Activated CD8-positive, alpha-beta T cell treated with anti-CD3 and anti-CD28 coated beads for 36 hours (primary cell): ENCODE measurements at regions not wholly inside any gene's neighbourhood (a gene's known extent, or its start where the extent isn't known, plus 50 kb on each side); places are given as distances from the start of the nearest gene placed in this dataset.
A peak's percentile ranks its signal among the peaks of the same experiment; 100 is the strongest.

Experiments
- ATAC-seq: fragments of 200-7000 bp; cut with Tn5 transposase; one replicate; pipeline ENCODE4 v1.10.0; 2021; ENCODE audit warnings: mild to moderate bottlenecking, moderate library complexity
- CTCF ChIA-PET: fragments of 350-600 bp; sonication (Branson Sonifier 250); formaldehyde crosslinking; loops from one replicate; lab custom pipeline; 2021; ENCODE audit warnings: antibody characterized with exemption; lab: Charles Lee
- POLR2A ChIA-PET: fragments of 350-600 bp; sonication (Branson Sonifier 250); formaldehyde crosslinking; loops from one replicate; lab custom pipeline; 2021; ENCODE audit warnings: antibody characterized with exemption; lab: Charles Lee
- DNase-seq: peaks from one replicate; pipeline ENCODE4 v3.0.0-alpha.2; 2020
- H3K27ac Mint-ChIP-seq: one replicate; pipeline ENCODE4 v1.8.0; 2021; ENCODE audit warnings: mild to moderate bottlenecking, mixed read lengths
- H3K27me3 Mint-ChIP-seq: one replicate; pipeline ENCODE4 v1.8.0; 2021; ENCODE audit warnings: mixed read lengths
- H3K36me3 Mint-ChIP-seq: one replicate; pipeline ENCODE4 v1.8.0; 2021; ENCODE audit warnings: low read depth, mixed read lengths
- H3K4me1 Mint-ChIP-seq: one replicate; pipeline ENCODE4 v1.8.0; 2021; ENCODE audit warnings: low read depth, mixed read lengths
- H3K4me3 Mint-ChIP-seq: one replicate; pipeline ENCODE4 v1.8.0; 2021; ENCODE audit warnings: mild to moderate bottlenecking, moderate library complexity, mixed read lengths
- H3K9me3 Mint-ChIP-seq: one replicate; pipeline ENCODE4 v1.8.0; 2021; ENCODE audit warnings: mixed read lengths
- intact Hi-C: fragments of 100-400 bp; cut with micrococcal nuclease; formaldehyde crosslinking; loops from one replicate; pipeline ENCODE4 v1.10.0; 2022
- TF ChIP-seq, protein P1 (sequence below): fragments of 200-600 bp; IDR thresholded peaks from one replicate; pipeline ENCODE4 v1.8.0; 2022; ENCODE audit warnings: antibody characterized with exemption, mild to moderate bottlenecking

GRCh38 chr5:83846624-83847350, 126.1 kb upstream of the HAPLN1 start:
- DNase-seq, result no peak
- TF ChIP-seq, protein P1, sequence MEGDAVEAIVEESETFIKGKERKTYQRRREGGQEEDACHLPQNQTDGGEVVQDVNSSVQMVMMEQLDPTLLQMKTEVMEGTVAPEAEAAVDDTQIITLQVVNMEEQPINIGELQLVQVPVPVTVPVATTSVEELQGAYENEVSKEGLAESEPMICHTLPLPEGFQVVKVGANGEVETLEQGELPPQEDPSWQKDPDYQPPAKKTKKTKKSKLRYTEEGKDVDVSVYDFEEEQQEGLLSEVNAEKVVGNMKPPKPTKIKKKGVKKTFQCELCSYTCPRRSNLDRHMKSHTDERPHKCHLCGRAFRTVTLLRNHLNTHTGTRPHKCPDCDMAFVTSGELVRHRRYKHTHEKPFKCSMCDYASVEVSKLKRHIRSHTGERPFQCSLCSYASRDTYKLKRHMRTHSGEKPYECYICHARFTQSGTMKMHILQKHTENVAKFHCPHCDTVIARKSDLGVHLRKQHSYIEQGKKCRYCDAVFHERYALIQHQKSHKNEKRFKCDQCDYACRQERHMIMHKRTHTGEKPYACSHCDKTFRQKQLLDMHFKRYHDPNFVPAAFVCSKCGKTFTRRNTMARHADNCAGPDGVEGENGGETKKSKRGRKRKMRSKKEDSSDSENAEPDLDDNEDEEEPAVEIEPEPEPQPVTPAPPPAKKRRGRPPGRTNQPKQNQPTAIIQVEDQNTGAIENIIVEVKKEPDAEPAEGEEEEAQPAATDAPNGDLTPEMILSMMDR, result no peak
- no peak overlapping the region for H3K27ac Mint-ChIP-seq
- POLR2A ChIA-PET, result no interaction called here
- H3K27me3 Mint-ChIP-seq, result no peaks in the 10 kb centered on the region
- H3K4me1 Mint-ChIP-seq, result peaks cover 3% of the 10 kb centered on the region
- CTCF ChIA-PET, result no interaction called here
- no peaks in the 10 kb centered on the region for H3K36me3 Mint-ChIP-seq
- peaks cover 1% of the 10 kb centered on the region for H3K9me3 Mint-ChIP-seq
- ATAC-seq, result no peak
- no peak overlapping the region for H3K4me3 Mint-ChIP-seq
- intact Hi-C loops, result no loop called here

DNA sequence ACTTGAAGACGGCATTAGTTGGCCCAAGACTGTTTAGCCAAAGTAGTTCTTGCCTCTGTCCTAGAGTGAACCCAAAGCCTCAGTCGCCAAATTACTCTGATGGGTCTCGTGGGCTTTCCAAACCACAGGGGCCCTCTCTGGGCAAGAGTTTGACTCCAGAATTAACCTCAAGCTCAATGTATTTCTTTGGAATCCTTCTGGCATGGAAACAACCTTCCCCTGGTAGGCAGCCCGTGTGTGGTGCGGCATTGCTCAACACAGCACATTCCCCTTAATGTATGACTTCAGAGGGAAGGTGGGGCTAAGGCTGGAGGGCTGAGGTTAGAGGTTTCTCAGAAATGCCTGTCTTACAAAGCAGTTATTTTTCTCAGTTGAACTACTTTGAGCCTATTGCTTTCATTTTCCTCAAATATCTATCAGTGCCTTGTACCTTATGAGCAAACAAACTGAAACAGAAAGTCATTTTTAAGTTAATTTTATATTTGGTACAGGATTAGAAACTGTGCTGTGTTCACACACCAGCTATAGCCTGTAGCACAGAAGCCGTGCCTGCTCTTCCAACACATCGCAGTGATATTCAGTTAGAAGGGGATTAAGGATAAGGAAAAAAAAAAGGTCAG, 123.9 kb upstream of the HAPLN1 start:
- Mint-ChIP-seq H3K9me3 (peaks cover 1% of the 10 kb centered on the region), H3K27ac (no peak overlapping the region), H3K27me3 (no peaks in the 10 kb centered on the region), H3K4me1 (peaks cover 3% of the 10 kb centered on the region), H3K36me3 (no peaks in the 10 kb centered on the region), H3K4me3 (no peak overlapping the region)
- ChIA-PET CTCF (interaction anchor here (0.5 kb wide), 1 partner anchor 1111 kb away, joined by 3 read pairs; no protein-coding TSS in a partner anchor), POLR2A (no interaction called here)
- DNase-seq, result peak; percentile 28
- intact Hi-C loops, result no loop called here
- ATAC-seq, result peak; percentile 88
- TF ChIP-seq, protein P1, result no peak

DNA sequence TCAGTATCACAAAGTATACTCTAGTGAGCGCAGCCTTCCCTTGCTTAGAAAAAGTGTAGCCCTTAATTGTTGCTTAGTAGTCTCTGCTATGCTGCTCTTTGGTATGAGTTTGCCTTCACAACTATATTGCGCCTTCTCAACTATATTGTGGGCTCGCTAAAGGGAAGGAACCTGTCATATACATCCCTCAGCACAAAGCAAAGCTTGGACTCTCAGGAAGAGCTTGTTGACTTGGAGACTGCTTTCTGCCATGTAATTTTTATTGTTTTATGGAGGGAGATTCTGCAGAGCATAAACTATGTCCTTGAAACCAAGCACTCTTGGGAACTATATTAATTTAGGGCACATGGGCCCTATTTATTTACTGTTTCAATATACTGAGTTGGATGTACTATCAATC, 119.1 kb upstream of the HAPLN1 start:
- H3K4me3 Mint-ChIP-seq, result no peak overlapping the region
- POLR2A ChIA-PET, result no interaction called here
- TF ChIP-seq, protein P1, result no peak
- H3K36me3 Mint-ChIP-seq, result no peaks in the 10 kb centered on the region
- CTCF ChIA-PET, result no interaction called here
- H3K4me1 Mint-ChIP-seq, result peaks cover 1% of the 10 kb centered on the region
- no peak for ATAC-seq
- H3K27ac Mint-ChIP-seq, result no peak overlapping the region
- peaks cover 1% of the 10 kb centered on the region for H3K9me3 Mint-ChIP-seq
- H3K27me3 Mint-ChIP-seq, result no peaks in the 10 kb centered on the region
- intact Hi-C loops, result no loop called here
- DNase-seq, result no peak

DNA sequence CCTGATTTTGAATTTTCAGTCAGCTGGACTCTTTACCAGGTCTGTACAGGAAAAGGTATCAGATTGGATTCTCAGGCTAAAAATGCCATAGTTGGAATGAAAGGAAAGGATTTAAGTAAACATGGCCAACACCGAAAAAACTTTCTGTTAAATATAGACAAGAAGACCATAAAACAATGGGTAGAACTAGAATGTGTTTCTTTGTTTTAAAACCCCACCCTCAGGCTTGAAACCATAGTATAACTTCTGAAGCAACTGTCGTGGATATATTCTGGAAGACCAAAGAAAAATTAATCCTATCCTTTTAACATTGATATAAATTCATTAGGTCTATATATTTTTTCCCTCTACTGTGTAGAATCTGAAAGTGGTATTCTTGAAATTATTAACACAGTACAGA, 118.6 kb upstream of the HAPLN1 start:
- ChIA-PET CTCF (no interaction called here), POLR2A (no interaction called here)
- DNase-seq (no peak), ATAC-seq (no peak)
- H3K4me3 Mint-ChIP-seq, result no peak overlapping the region
- H3K36me3 Mint-ChIP-seq, result no peaks in the 10 kb centered on the region
- H3K27ac Mint-ChIP-seq, result no peak overlapping the region
- H3K9me3 Mint-ChIP-seq, result peaks cover 1% of the 10 kb centered on the region
- intact Hi-C loops, result no loop called here
- TF ChIP-seq, protein P1, result no peak
- H3K27me3 Mint-ChIP-seq, result no peaks in the 10 kb centered on the region
- no peaks in the 10 kb centered on the region for H3K4me1 Mint-ChIP-seq

DNA sequence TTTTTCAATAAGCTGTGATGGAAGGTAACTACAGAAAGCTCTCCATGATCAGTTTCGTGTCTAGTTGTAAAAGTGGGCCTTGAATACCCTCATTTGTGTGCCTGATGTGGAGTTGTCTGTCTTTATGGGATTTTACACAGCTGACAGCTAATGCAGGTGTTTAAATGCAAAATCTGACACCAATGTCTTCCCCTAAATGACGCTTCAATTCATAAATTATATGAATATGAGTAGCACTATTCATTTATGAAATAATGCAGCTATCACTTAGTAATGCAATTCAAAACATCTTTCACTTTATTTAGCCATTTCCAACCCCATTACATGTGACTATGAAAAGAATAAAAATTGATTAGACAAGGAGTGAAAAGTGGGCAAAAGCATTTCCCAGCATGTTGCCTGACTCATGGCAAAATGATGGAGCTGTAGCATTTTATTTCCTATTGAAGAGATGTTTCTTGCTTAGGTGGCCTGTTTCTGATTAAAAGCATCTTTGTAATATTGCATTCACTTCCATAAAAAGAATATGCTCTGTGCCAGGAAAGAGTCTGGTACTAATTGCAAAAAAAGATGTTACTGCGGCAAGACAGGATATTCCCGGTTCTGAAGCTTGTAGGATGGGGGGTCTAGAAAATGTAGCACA, 116.7 kb upstream of the HAPLN1 start:
- TF ChIP-seq, protein P1, result no peak
- Mint-ChIP-seq H3K9me3 (peaks cover 1% of the 10 kb centered on the region), H3K4me3 (no peak overlapping the region), H3K36me3 (no peaks in the 10 kb centered on the region), H3K4me1 (no peaks in the 10 kb centered on the region), H3K27ac (no peak overlapping the region), H3K27me3 (no peaks in the 10 kb centered on the region)
- CTCF ChIA-PET, result interaction anchor here (0.9 kb wide), 1 partner anchor 11 kb away, joined by 3 read pairs; no protein-coding TSS in a partner anchor
- POLR2A ChIA-PET, result no interaction called here
- ATAC-seq (no peak), DNase-seq (no peak)
- intact Hi-C loops, result no loop called here
